ENCODE measurements at regions not wholly inside any gene's neighbourhood (a gene's known extent, or its start where the extent isn't known, plus 50 kb on each side); places are given as distances from the start of the nearest gene placed in this dataset.

GRCh38 chrX:117002981-117003380 is 540.2 kb upstream of the CT83 start:
- no peaks in the 10 kb centered on the region for H3K36me3 Mint-ChIP-seq (ENCODE audit: low read depth)
- Histone ChIP-seq H2AFZ (no peak overlapping the region), H4K20me1 (replicated peaks; ENCODE audit: insufficient read depth) (no peaks in the 10 kb centered on the region), H3K4me2 (no peak overlapping the region), H3K79me2 (replicated peaks; ENCODE audit: insufficient read depth) (no peaks in the 10 kb centered on the region), H3K36me3 (ENCODE audit: insufficient read depth) (no peaks in the 10 kb centered on the region), H3K4me1 (ENCODE audit: insufficient read depth) (no peaks in the 10 kb centered on the region), H3K4me3 (no peak overlapping the region), H3K27ac (ENCODE audit: low read depth) (no peak overlapping the region), H3F3A (replicated peaks; ENCODE audit: low read depth) (no peaks in the 10 kb centered on the region), H3K27me3 (ENCODE audit: insufficient read depth) (no peaks in the 10 kb centered on the region), H3K9me2 (ENCODE audit: insufficient read depth) (no peaks in the 10 kb centered on the region)
- H3K27me3 Mint-ChIP-seq (ENCODE audit: insufficient read depth, low read depth, poor library complexity): no peaks in the 10 kb centered on the region
- ATAC-seq (no peak), DNase-seq (ENCODE audit: low spot score) (no peak)
- H3K4me1 Mint-ChIP-seq: no peaks in the 10 kb centered on the region
- no peak overlapping the region for H3K4me3 Mint-ChIP-seq
- TF ChIP-seq CREB1 (CRISPR knock-in tag; IDR thresholded peaks at IDR 0.05; ENCODE audit: low read depth): no peak
- no peak for TF ChIP-seq CTCF (conservative IDR thresholded peaks at IDR 0.05; ENCODE audit: low read depth in 2 of 2)
- TF ChIP-seq EZH2phosphoT487 (IDR thresholded peaks at IDR 0.05; ENCODE audit: unreplicated experiment): no peak
- no peak for TF ChIP-seq REST (IDR thresholded peaks at IDR 0.05; ENCODE audit: unreplicated experiment)
- no peak for TF ChIP-seq EZH2 (IDR thresholded peaks at IDR 0.05; ENCODE audit: low read depth, unreplicated experiment)
- no peak for TF ChIP-seq ZNF114 (CRISPR knock-in tag; IDR thresholded peaks at IDR 0.05)
- no peak for TF ChIP-seq ZNF331 (CRISPR knock-in tag; IDR thresholded peaks at IDR 0.05; ENCODE audit: low read depth)
- no peak for TF ChIP-seq ETS1 (IDR thresholded peaks at IDR 0.05)
- no peak for TF ChIP-seq JUNB (IDR thresholded peaks at IDR 0.05; ENCODE audit: unreplicated experiment)
- no peak for TF ChIP-seq POLR2AphosphoS5 (IDR thresholded peaks at IDR 0.05; ENCODE audit: low read depth)
- H3K27ac Mint-ChIP-seq: no peak overlapping the region
- H3K9me3 Mint-ChIP-seq: no peaks in the 10 kb centered on the region

- Histone ChIP-seq H3K36me3 (ENCODE audit: insufficient read depth) (no peaks in the 10 kb centered on the region), H3K4me2 (no peak overlapping the region), H3K27me3 (ENCODE audit: insufficient read depth) (no peaks in the 10 kb centered on the region), H3K79me2 (replicated peaks; ENCODE audit: insufficient read depth) (no peaks in the 10 kb centered on the region), H3K4me1 (ENCODE audit: insufficient read depth) (no peaks in the 10 kb centered on the region), H2AFZ (no peak overlapping the region), H3K27ac (ENCODE audit: low read depth) (no peak overlapping the region), H3K9me2 (ENCODE audit: insufficient read depth) (no peaks in the 10 kb centered on the region), H4K20me1 (replicated peaks; ENCODE audit: insufficient read depth) (no peaks in the 10 kb centered on the region), H3F3A (replicated peaks; ENCODE audit: low read depth) (no peaks in the 10 kb centered on the region), H3K4me3 (no peak overlapping the region)
- ATAC-seq (no peak), DNase-seq (ENCODE audit: low spot score) (no peak)
- Mint-ChIP-seq H3K27me3 (ENCODE audit: insufficient read depth, low read depth, poor library complexity) (no peaks in the 10 kb centered on the region), H3K4me3 (no peak overlapping the region), H3K27ac (no peak overlapping the region), H3K36me3 (ENCODE audit: low read depth) (peaks cover 12% of the 10 kb centered on the region; the same call in 2 of the 3 replicates), H3K9me3 (peaks cover 55% of the 10 kb centered on the region), H3K4me1 (no peaks in the 10 kb centered on the region)
- TF ChIP-seq ZNF331 (CRISPR knock-in tag; IDR thresholded peaks at IDR 0.05; ENCODE audit: low read depth): no peak
- TF ChIP-seq CTCF (conservative IDR thresholded peaks at IDR 0.05; ENCODE audit: low read depth in 2 of 2): no peak
- no peak for TF ChIP-seq POLR2AphosphoS5 (IDR thresholded peaks at IDR 0.05; ENCODE audit: low read depth)
- no peak for TF ChIP-seq STAT1 (IDR thresholded peaks at IDR 0.05; ENCODE audit: unreplicated experiment)
- TF ChIP-seq REST (IDR thresholded peaks at IDR 0.05; ENCODE audit: unreplicated experiment): no peak
- TF ChIP-seq EZH2phosphoT487 (IDR thresholded peaks at IDR 0.05; ENCODE audit: unreplicated experiment): no peak
- TF ChIP-seq ZNF114 (CRISPR knock-in tag; IDR thresholded peaks at IDR 0.05): no peak
Observed at GRCh38 chrX:116975517-116975916, 512.7 kb upstream of the CT83 start.
